Sigmoid colon (tissue), 6 donors: ENCODE measurements at regions not wholly inside any gene's neighbourhood (a gene's known extent, or its start where the extent isn't known, plus 50 kb on each side); places are given as distances from the start of the nearest gene placed in this dataset.

Experiments
- DNase-seq: peaks from one replicate; pipeline ENCODE4 v3.0.0-alpha.2; 2019
- H3K27ac ChIP-seq, 4 donors: fragments of 200-600 bp; sonication (generic); one replicate each; pipeline ENCODE4 v1.5.1; 2016 to 2019; ENCODE audit warnings: mild to moderate bottlenecking in 1 of 4
- H3K27me3 ChIP-seq, 3 donors: fragments of 200-600 bp; sonication (generic); one replicate each; pipeline ENCODE4 v1.5.1; 2019; ENCODE audit warnings: mild to moderate bottlenecking in 1 of 3
- H3K36me3 ChIP-seq, 4 donors: fragments of 200-600 bp; sonication (generic); one replicate each; pipeline ENCODE4 v1.5.1; 2016 to 2019
- H3K4me1 ChIP-seq, 4 donors: fragments of 200-600 bp; sonication (generic); one replicate each; pipeline ENCODE4 v1.5.1; 2017 to 2019
- H3K4me3 ChIP-seq, 4 donors: fragments of 200-600 bp; sonication (generic); one replicate each; pipeline ENCODE4 v1.5.1; 2017 to 2019; ENCODE audit warnings: mild to moderate bottlenecking in 2 of 4, moderate library complexity in 1 of 4
- H3K9me3 ChIP-seq, 4 donors: fragments of 200-600 bp in 3 of 4; sonication (generic) in 3 of 4; one replicate each; pipeline versions ENCODE4 v1.5.1 to v1.6.1; 2013 to 2019
- EP300 ChIP-seq, 4 donors: sonication (generic); formaldehyde crosslinking; IDR thresholded peaks; one replicate each; pipeline ENCODE4 v1.6.1; 2017; ENCODE audit warnings: antibody characterized with exemption in 4 of 4
- POLR2A ChIP-seq, 2 donors: fragments of 450-650 bp; IDR thresholded peaks; one replicate each; pipeline ENCODE4 v1.6.1; 2016; ENCODE audit warnings: antibody characterized with exemption in 2 of 2, mild to moderate bottlenecking in 2 of 2, moderate library complexity in 2 of 2
- POLR2AphosphoS5 ChIP-seq, 4 donors: sonication (generic); formaldehyde crosslinking; IDR thresholded peaks; one replicate each; pipeline ENCODE4 v1.6.1; 2017; ENCODE audit warnings: antibody characterized with exemption in 4 of 4
- WGBS, 2 donors: extraction: QIAGEN DNeasy Blood & Tissue Kit; methylation state at CpG; one replicate each; pipeline ENCODE4 v1.1.7; 2013; 5-methylcytosine and 5-hydroxymethylcytosine counted together
- intact Hi-C: fragments of 100-400 bp; cut with DNase I; formaldehyde crosslinking; loops from one replicate; pipeline ENCODE4 v1.15.1; 2023
- TF ChIP-seq, protein P1 (sequence below), 4 experiments: fragments of 450-650 bp in 3 of 4; fragments of 200-600 bp in 1 of 4; IDR thresholded peaks; one replicate each; pipeline ENCODE4 v1.5.1; 2016 to 2019; ENCODE audit warnings: antibody characterized with exemption in 4 of 4, mild to moderate bottlenecking in 3 of 4, moderate library complexity in 2 of 4
- donor health status: healthy with polysubstance abuse.
- donor health status: healthy.

DNA sequence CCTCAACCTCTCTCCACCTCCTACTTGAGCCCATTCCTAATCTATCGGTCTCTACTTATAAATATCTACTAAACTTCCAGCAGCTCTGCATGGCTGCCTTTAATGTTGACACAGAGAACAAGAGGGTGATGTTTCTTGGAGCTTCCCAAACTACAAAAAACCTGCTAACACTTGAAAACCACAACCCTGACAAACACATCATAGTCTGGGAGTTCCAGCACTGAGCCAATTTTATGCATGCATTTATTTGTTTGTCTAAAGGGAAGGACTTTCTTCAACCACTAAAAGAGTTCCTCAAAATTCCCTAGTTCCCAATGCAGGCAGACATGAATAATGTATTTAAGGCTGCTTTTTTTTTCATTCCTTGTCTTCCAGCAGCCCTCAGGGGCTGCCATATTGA is 331.8 kb upstream of the XYLT1 start:
- intact Hi-C loops: no loop called here
- WGBS, 2 donors: 85 to 86% methylated on average over 1 of the region's 1 CpG
- no peak for DNase-seq
- no peaks in the 10 kb centered on the region for H3K36me3 ChIP-seq
- H3K27me3 ChIP-seq: no peaks in the 10 kb centered on the region
- no peaks in the 10 kb centered on the region for H3K4me1 ChIP-seq
- no peak overlapping the region for H3K27ac ChIP-seq
- no peak overlapping the region for H3K4me3 ChIP-seq
- TF ChIP-seq POLR2AphosphoS5 (IDR thresholded peaks at IDR 0.05) (no peak), EP300 (IDR thresholded peaks at IDR 0.05) (no peak), POLR2A (IDR thresholded peaks at IDR 0.05) (no peak)
- TF ChIP-seq, protein P1, sequence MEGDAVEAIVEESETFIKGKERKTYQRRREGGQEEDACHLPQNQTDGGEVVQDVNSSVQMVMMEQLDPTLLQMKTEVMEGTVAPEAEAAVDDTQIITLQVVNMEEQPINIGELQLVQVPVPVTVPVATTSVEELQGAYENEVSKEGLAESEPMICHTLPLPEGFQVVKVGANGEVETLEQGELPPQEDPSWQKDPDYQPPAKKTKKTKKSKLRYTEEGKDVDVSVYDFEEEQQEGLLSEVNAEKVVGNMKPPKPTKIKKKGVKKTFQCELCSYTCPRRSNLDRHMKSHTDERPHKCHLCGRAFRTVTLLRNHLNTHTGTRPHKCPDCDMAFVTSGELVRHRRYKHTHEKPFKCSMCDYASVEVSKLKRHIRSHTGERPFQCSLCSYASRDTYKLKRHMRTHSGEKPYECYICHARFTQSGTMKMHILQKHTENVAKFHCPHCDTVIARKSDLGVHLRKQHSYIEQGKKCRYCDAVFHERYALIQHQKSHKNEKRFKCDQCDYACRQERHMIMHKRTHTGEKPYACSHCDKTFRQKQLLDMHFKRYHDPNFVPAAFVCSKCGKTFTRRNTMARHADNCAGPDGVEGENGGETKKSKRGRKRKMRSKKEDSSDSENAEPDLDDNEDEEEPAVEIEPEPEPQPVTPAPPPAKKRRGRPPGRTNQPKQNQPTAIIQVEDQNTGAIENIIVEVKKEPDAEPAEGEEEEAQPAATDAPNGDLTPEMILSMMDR (IDR thresholded peaks at IDR 0.05): no peak
- no peaks in the 10 kb centered on the region for H3K9me3 ChIP-seq

GRCh38 chr16:17801068-17801467 is 330.3 kb upstream of the XYLT1 start:
- intact Hi-C loops: no loop called here
- no peak overlapping the region for H3K4me3 ChIP-seq
- H3K27ac ChIP-seq: no peak overlapping the region
- no peaks in the 10 kb centered on the region for H3K27me3 ChIP-seq
- no peaks in the 10 kb centered on the region for H3K9me3 ChIP-seq
- DNase-seq: no peak
- TF ChIP-seq, protein P1 (IDR thresholded peaks at IDR 0.05): no peak
- TF ChIP-seq POLR2A (IDR thresholded peaks at IDR 0.05): no peak
- no peak for TF ChIP-seq EP300 (IDR thresholded peaks at IDR 0.05)
- TF ChIP-seq POLR2AphosphoS5 (IDR thresholded peaks at IDR 0.05): no peak
- 66 to 83% methylated on average over 1 of the region's 1 CpG for WGBS, 2 donors
- no peaks in the 10 kb centered on the region for H3K4me1 ChIP-seq
- no peaks in the 10 kb centered on the region for H3K36me3 ChIP-seq

DNA sequence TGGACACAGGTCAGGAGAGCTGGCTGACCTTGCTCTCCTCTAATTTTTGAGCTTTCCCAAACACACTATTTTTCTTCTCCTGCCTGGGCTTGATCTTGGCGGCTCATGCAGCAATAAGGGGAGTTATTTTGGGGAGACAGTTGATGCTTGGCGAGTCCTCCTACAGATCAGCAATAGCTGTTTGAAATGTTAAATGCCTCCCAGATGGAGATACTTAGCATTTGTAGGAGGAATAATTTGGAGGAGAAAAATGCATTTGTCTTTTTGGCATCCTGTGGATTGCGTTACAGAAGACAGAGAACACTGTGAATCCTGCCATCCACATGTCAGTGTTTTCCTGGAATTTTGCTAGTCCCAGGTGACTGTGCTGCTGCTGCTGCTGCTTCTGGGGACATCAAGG is 328.0 kb upstream of the XYLT1 start:
- 79 to 83% methylated on average over 3 of the region's 3 CpGs for WGBS, 2 donors
- H3K27me3 ChIP-seq: no peaks in the 10 kb centered on the region
- no peaks in the 10 kb centered on the region for H3K4me1 ChIP-seq
- H3K9me3 ChIP-seq: no peaks in the 10 kb centered on the region
- no peak overlapping the region for H3K27ac ChIP-seq
- no peak for TF ChIP-seq POLR2AphosphoS5 (IDR thresholded peaks at IDR 0.05)
- TF ChIP-seq EP300 (IDR thresholded peaks at IDR 0.05): no peak
- TF ChIP-seq POLR2A (IDR thresholded peaks at IDR 0.05): no peak
- TF ChIP-seq, protein P1 (IDR thresholded peaks at IDR 0.05): no peak
- no peak for DNase-seq
- H3K4me3 ChIP-seq: no peak overlapping the region
- no peaks in the 10 kb centered on the region for H3K36me3 ChIP-seq
- intact Hi-C loops: no loop called here

GRCh38 chr16:17793354-17793753 is 322.6 kb upstream of the XYLT1 start:
- Histone ChIP-seq H3K4me1 (no peaks in the 10 kb centered on the region), H3K27me3 (no peaks in the 10 kb centered on the region), H3K4me3 (no peak overlapping the region), H3K27ac (no peak overlapping the region), H3K36me3 (no peaks in the 10 kb centered on the region), H3K9me3 (no peaks in the 10 kb centered on the region)
- intact Hi-C loops: no loop called here
- WGBS, 2 donors: 49 to 68% methylated on average over 1 of the region's 1 CpG
- no peak for TF ChIP-seq POLR2AphosphoS5 (IDR thresholded peaks at IDR 0.05)
- TF ChIP-seq, protein P1 (IDR thresholded peaks at IDR 0.05): no peak
- TF ChIP-seq POLR2A (IDR thresholded peaks at IDR 0.05): no peak
- no peak for TF ChIP-seq EP300 (IDR thresholded peaks at IDR 0.05)
- no peak for DNase-seq

- no peak for DNase-seq
- TF ChIP-seq EP300 (IDR thresholded peaks at IDR 0.05): no peak
- TF ChIP-seq POLR2AphosphoS5 (IDR thresholded peaks at IDR 0.05): no peak
- no peak for TF ChIP-seq POLR2A (IDR thresholded peaks at IDR 0.05)
- TF ChIP-seq, protein P1 (IDR thresholded peaks at IDR 0.05): no peak
- Histone ChIP-seq H3K9me3 (no peaks in the 10 kb centered on the region), H3K36me3 (no peaks in the 10 kb centered on the region), H3K27ac (no peak overlapping the region), H3K4me1 (no peaks in the 10 kb centered on the region), H3K4me3 (no peak overlapping the region), H3K27me3 (no peaks in the 10 kb centered on the region)
- intact Hi-C loops: no loop called here
- WGBS, 2 donors: 12 to 28% methylated on average over 6 of the region's 6 CpGs
Observed at GRCh38 chr16:17784073-17784472, 313.3 kb upstream of the XYLT1 start.
